ENCODE measurements at regions not wholly inside any gene's neighbourhood (a gene's known extent, or its start where the extent isn't known, plus 50 kb on each side); places are given as distances from the start of the nearest gene placed in this dataset.

DNA sequence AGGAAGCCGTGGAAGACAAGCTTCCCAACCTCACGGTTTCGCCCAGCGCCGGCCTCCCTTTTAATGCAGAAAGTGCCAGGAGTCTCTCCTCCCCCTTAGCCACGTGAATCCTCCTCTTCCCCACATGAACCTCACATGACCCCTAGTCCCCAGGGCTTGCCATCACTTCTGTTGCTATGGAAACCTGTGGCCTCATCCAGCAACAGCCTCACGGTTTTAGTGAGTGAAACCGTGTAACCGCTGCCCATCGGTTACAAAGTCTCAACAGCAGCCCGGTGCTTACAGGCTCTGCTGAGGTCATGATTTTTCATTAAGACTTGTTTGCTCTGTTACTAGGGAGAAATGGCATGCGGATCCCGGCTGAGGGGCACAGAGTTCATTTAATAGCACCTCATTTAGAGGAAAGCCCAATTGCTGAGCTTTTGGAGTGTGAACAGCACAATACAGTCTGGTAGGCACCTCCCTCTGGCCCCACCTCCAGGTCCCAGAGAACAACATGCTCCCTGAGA lies 143.2 kb upstream of the BACE2 start:
- peaks cover 32% of the 10 kb centered on the region for H3K9me3 Mint-ChIP-seq (ENCODE audit: unreplicated experiment)

GRCh38 chr21:41029571-41029970 lies 138.4 kb upstream of the BACE2 start:
- no peak for TF ChIP-seq CTCF (IDR thresholded peaks at IDR 0.05)
- no peak for DNase-seq (ENCODE audit: extremely low spot score, unreplicated experiment)
- no peak overlapping the region for H3K27ac Mint-ChIP-seq (ENCODE audit: unreplicated experiment)
- H3K4me1 Mint-ChIP-seq (ENCODE audit: unreplicated experiment): no peaks in the 10 kb centered on the region
- no peaks in the 10 kb centered on the region for H3K36me3 Mint-ChIP-seq (ENCODE audit: unreplicated experiment)
- no peak overlapping the region for H3K4me3 Mint-ChIP-seq (ENCODE audit: unreplicated experiment)
- H3K9me3 Mint-ChIP-seq (ENCODE audit: unreplicated experiment): peaks cover 44% of the 10 kb centered on the region
- no peaks in the 10 kb centered on the region for H3K27me3 Mint-ChIP-seq (ENCODE audit: unreplicated experiment)

More for the DNA sequence above, 143.2 kb upstream of the BACE2 start:
- DNase-seq (ENCODE audit: extremely low spot score, unreplicated experiment): no peak
- H3K4me1 Mint-ChIP-seq (ENCODE audit: unreplicated experiment): no peaks in the 10 kb centered on the region
- H3K27ac Mint-ChIP-seq (ENCODE audit: unreplicated experiment): no peak overlapping the region
- no peak overlapping the region for H3K4me3 Mint-ChIP-seq (ENCODE audit: unreplicated experiment)
- no peaks in the 10 kb centered on the region for H3K36me3 Mint-ChIP-seq (ENCODE audit: unreplicated experiment)
- no peaks in the 10 kb centered on the region for H3K27me3 Mint-ChIP-seq (ENCODE audit: unreplicated experiment)
- TF ChIP-seq CTCF (IDR thresholded peaks at IDR 0.05): no peak

- Mint-ChIP-seq H3K27ac (ENCODE audit: unreplicated experiment) (no peak overlapping the region), H3K4me3 (ENCODE audit: unreplicated experiment) (no peak overlapping the region), H3K9me3 (ENCODE audit: unreplicated experiment) (peaks cover 40% of the 10 kb centered on the region), H3K4me1 (ENCODE audit: unreplicated experiment) (no peaks in the 10 kb centered on the region), H3K36me3 (ENCODE audit: unreplicated experiment) (no peaks in the 10 kb centered on the region), H3K27me3 (ENCODE audit: unreplicated experiment) (no peaks in the 10 kb centered on the region)
- no peak for DNase-seq (ENCODE audit: extremely low spot score, unreplicated experiment)
- TF ChIP-seq CTCF (IDR thresholded peaks at IDR 0.05): no peak
Measured at GRCh38 chr21:41031701-41032220, 136.2 kb upstream of the BACE2 start.

GRCh38 chr21:41032541-41032940 lies 135.4 kb upstream of the BACE2 start:
- no peak overlapping the region for H3K27ac Mint-ChIP-seq (ENCODE audit: unreplicated experiment)
- no peaks in the 10 kb centered on the region for H3K4me1 Mint-ChIP-seq (ENCODE audit: unreplicated experiment)
- TF ChIP-seq CTCF (IDR thresholded peaks at IDR 0.05): no peak
- no peak for DNase-seq (ENCODE audit: extremely low spot score, unreplicated experiment)
- H3K36me3 Mint-ChIP-seq (ENCODE audit: unreplicated experiment): no peaks in the 10 kb centered on the region
- H3K9me3 Mint-ChIP-seq (ENCODE audit: unreplicated experiment): peaks cover 32% of the 10 kb centered on the region
- no peaks in the 10 kb centered on the region for H3K27me3 Mint-ChIP-seq (ENCODE audit: unreplicated experiment)
- H3K4me3 Mint-ChIP-seq (ENCODE audit: unreplicated experiment): no peak overlapping the region

DNA sequence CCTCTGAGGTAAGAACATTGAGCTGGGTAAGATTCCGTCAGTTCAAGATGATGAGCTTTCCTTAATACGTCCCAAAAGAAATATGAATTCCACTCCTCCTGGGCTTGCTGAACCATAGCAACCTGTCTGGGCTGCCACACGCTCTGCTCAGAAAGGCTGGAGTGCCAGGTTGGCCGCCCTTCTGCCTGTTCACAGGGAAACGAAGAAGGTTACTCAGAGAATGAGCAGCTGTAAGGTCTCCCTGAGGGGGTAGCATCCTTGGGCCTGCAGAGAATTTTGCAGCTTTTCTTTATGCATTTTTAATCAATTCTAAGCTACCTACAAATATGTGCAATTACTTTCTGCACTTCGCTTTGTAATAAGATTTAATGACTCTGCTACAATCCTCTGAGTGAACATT lies 130.7 kb upstream of the BACE2 start:
- Mint-ChIP-seq H3K9me3 (ENCODE audit: unreplicated experiment) (peaks cover 27% of the 10 kb centered on the region), H3K4me1 (ENCODE audit: unreplicated experiment) (no peaks in the 10 kb centered on the region), H3K27ac (ENCODE audit: unreplicated experiment) (no peak overlapping the region), H3K36me3 (ENCODE audit: unreplicated experiment) (no peaks in the 10 kb centered on the region), H3K27me3 (ENCODE audit: unreplicated experiment) (no peaks in the 10 kb centered on the region), H3K4me3 (ENCODE audit: unreplicated experiment) (no peak overlapping the region)
- no peak for DNase-seq (ENCODE audit: extremely low spot score, unreplicated experiment)
- TF ChIP-seq CTCF (IDR thresholded peaks at IDR 0.05): no peak

Measured in osteocyte (in vitro differentiated cells).